ENCODE measurements at regions not wholly inside any gene's neighbourhood (a gene's known extent, or its start where the extent isn't known, plus 50 kb on each side); places are given as distances from the start of the nearest gene placed in this dataset.

GRCh38 chr6:10313799-10314162 lies 101.1 kb downstream of the TFAP2A start:
- peaks cover 2% of the 10 kb centered on the region for H3K9me3 ChIP-seq (replicated peaks; ENCODE audit: control insufficient read depth, insufficient read depth, low read length)
- H3K9ac ChIP-seq (replicated peaks; ENCODE audit: extremely low read depth, insufficient read depth, low read length) = no peak overlapping the region
- no peak overlapping the region for H3K4me2 ChIP-seq (ENCODE audit: insufficient read depth, low read length)
- H3K4me1 ChIP-seq (ENCODE audit: control insufficient read depth, extremely low read depth, insufficient read depth, low read length) = no peaks in the 10 kb centered on the region
- DNase-seq (ENCODE audit: low read depth, low spot score) (no peak), FAIRE-seq (no peak)
- no TSS peak for BruUV-seq (replicated peaks)
- H3K79me2 ChIP-seq (ENCODE audit: control insufficient read depth, insufficient read depth, low read length) = no peaks in the 10 kb centered on the region
- no peaks in the 10 kb centered on the region for H3K9me1 ChIP-seq (replicated peaks; ENCODE audit: control insufficient read depth, extremely low read depth, insufficient read depth, low read length)
- H3K27me3 ChIP-seq (ENCODE audit: control insufficient read depth in 2 of 2, insufficient read depth in 2 of 2, low read length in 2 of 2) = no peaks in the 10 kb centered on the region
- intact Hi-C loops (cut with micrococcal nuclease) (no loop called here), dilution Hi-C loops (cut with MboI; ENCODE audit: extremely low pct_ligation_motif_present, low sequenced_read_pairs) (no loop called here)
- H4K20me1 ChIP-seq (replicated peaks; ENCODE audit: control insufficient read depth, extremely low read depth, insufficient read depth, low read length) = no peaks in the 10 kb centered on the region
- no peaks in the 10 kb centered on the region for H3K36me3 ChIP-seq (ENCODE audit: control insufficient read depth in 2 of 2, extremely low read depth in 1 of 2, insufficient read depth in 2 of 2, low read length in 2 of 2)
- no peak overlapping the region for H3K4me3 ChIP-seq (replicated peaks in 1 of 3; ENCODE audit: insufficient read depth in 1 of 3, low read depth in 1 of 3, low read length in 3 of 3)
- no peak overlapping the region for H2AFZ ChIP-seq (ENCODE audit: low read depth, low read length)
- CTCF ChIA-PET = no interaction called here
- no peak overlapping the region for H3K27ac ChIP-seq (ENCODE audit: insufficient read depth, low read depth, low read length)
- POLR2A ChIA-PET = interaction anchor here (0.8 kb wide), 1 partner anchor 904 kb away, joined by 3 read pairs; no protein-coding TSS in a partner anchor
- TF ChIP-seq POLR2AphosphoS5 (IDR thresholded peaks at IDR 0.05; ENCODE audit: insufficient read depth, low read depth, low read length) (no peak), MAX (IDR thresholded peaks at IDR 0.05; ENCODE audit: insufficient read depth, insufficient read length) (no peak), JUN (IDR thresholded peaks at IDR 0.05; ENCODE audit: borderline replicate concordance, insufficient read depth, insufficient read length, low read depth) (no peak), FOS (IDR thresholded peaks at IDR 0.05; ENCODE audit: borderline replicate concordance, insufficient read depth, low read length) (no peak), GATA2 (IDR thresholded peaks at IDR 0.05; ENCODE audit: insufficient read depth, insufficient read length, low read depth, low read length) (no peak), EZH2 (IDR thresholded peaks at IDR 0.05; ENCODE audit: borderline replicate concordance, low read depth, low read length, severe bottlenecking) (no peak), POLR2A (IDR thresholded peaks at IDR 0.05; ENCODE audit: low read depth, low read length) (no peak), MYC (IDR thresholded peaks at IDR 0.05; ENCODE audit: low read depth, low read length) (no peak)
- TF ChIP-seq, protein P1, sequence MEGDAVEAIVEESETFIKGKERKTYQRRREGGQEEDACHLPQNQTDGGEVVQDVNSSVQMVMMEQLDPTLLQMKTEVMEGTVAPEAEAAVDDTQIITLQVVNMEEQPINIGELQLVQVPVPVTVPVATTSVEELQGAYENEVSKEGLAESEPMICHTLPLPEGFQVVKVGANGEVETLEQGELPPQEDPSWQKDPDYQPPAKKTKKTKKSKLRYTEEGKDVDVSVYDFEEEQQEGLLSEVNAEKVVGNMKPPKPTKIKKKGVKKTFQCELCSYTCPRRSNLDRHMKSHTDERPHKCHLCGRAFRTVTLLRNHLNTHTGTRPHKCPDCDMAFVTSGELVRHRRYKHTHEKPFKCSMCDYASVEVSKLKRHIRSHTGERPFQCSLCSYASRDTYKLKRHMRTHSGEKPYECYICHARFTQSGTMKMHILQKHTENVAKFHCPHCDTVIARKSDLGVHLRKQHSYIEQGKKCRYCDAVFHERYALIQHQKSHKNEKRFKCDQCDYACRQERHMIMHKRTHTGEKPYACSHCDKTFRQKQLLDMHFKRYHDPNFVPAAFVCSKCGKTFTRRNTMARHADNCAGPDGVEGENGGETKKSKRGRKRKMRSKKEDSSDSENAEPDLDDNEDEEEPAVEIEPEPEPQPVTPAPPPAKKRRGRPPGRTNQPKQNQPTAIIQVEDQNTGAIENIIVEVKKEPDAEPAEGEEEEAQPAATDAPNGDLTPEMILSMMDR (IDR thresholded peaks at IDR 0.05; ENCODE audit: extremely low read depth in 1 of 2, insufficient read depth in 1 of 2, low read depth in 1 of 2, low read length in 2 of 2) = no peak
